Left renal pelvis (tissue), 4 donors: ENCODE measurements at regions not wholly inside any gene's neighbourhood (a gene's known extent, or its start where the extent isn't known, plus 50 kb on each side); places are given as distances from the start of the nearest gene placed in this dataset.

Source experiments
- DNase-seq, 4 donors: peaks; one replicate each; pipeline ENCODE4 v3.0.0-alpha.2; 2013; ENCODE audit warnings: low read depth in 4 of 4, low spot score in 3 of 4

DNA sequence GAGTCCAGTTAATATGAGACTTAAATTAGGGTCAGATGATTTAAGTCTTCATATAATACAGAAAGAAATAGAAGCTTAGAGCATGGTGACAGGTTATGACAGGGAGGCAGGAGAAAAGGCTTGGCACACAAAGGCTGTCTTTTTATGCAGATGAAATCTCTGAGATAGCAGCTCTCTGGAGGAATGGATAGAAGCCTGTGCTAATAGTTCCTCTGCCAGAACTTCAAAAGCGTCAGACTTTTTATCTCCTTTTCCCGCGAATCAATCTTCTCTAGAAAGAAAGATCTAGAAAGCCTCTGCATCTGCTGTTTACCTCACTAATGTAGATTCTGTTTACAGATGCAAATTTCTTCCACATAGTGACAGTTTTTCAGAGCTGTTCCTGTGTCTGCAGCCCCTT is 1106.2 kb downstream of the XPNPEP1 start:
- DNase-seq, result no peak

DNA sequence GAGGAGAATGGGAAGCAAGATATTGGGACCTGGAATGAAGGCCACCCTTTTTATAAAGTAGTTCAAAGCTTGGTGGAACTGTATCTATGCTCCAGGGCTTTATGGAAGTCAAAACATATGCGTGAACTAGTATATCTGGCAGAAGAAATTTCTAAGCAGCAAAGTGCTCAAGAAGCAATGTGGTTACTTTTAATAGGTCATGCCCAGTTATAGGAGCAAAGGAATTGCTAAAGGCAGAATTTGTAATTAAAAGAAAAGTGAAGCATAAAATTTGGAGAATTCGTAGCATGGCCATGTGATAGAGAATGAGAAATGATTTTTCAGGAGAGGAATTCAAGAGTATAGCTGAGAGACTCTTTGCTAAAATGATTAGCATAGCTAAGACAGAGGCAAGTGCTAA is 1110.4 kb downstream of the XPNPEP1 start:
- no peak for DNase-seq

DNA sequence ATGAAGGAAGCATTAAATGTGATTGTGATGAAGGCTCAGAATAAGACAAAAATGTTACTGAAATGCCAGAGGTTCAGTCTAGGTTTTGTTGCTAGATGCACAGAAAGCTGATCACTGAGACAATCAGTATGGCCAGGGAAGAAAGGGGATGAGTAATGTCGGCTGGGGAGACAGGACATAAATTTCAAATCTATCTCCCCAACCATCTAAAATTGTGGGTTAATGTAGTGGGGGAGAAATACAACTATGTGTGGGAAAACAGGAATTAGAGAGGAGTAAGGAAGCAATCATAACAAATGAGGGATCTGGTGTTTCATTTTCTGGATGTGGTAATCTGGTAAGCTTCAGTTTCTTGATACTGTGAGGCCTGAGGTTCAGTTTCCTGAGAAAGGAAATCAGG is 1111.0 kb downstream of the XPNPEP1 start:
- no peak for DNase-seq

DNA sequence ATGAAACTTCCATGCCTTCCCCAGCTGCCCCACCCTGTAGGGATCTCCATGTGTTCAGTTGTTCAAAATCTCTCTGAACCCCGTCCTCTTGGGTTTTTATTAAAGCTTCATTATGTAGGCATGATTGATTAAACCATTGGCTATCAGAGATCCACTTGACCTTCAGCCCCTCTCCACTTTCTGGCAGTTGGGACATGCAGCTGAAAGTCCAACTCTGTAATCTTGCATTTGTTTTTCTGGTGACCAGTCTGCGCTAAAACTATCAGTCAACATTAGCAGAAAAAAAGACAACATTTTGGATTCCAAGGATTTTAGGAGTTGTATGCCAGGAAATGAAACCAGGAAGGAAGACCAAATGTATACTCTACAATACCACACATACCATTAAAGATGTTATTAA is 1115.1 kb downstream of the XPNPEP1 start:
- DNase-seq, result no peak

DNA sequence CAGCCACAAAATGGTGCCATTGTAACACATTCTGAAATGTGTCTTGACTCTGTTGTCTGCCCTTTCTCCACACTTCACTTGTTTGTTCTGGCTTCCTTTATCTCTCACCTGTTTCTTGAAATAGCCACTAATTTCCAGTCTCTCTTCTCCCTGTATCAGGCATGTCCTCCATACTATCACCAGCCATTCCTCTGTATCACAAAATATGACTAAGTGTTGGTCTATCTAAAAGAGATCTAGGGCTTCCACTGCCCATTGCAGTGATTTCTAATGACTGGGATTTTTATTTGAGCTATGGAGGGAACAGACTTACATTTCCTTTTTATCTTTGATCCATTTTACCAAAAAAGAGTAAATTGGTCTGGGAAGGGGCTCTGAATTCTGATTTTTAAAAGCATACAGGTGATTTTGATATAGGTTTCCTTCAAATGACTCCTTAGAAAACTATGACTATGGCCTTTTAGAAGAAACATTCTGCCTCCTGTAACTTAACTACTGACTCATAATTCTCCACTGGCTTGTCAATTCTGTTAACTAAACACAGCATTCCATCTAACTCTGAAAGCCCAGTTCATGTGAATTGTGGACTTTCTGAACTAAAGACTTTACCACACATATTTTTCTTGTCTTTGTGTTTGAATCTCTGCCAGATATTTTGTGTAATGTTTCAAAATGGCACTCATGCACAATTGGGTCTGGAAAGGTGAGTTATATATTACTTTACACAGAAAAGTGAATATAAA is 1121.4 kb downstream of the XPNPEP1 start:
- DNase-seq, result no peak

DNA sequence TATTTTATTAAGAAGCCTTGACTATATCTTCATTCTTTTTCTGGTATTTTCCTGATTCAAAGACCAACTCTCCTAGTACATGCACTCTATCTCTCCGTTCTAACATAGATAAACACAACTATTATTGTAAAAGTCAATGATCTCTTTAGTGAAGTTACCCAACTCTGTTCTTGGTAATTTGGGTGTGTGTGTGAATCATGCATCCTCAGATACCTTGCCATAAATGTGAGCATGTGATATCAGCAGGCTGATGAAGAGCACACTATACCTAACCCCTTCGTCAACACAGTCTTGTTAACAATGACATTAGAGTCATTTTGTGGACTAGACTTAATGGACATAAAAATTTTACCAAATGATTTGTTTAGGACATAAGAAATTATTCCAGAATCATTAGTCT is 1122.1 kb downstream of the XPNPEP1 start:
- DNase-seq, result no peak

DNA sequence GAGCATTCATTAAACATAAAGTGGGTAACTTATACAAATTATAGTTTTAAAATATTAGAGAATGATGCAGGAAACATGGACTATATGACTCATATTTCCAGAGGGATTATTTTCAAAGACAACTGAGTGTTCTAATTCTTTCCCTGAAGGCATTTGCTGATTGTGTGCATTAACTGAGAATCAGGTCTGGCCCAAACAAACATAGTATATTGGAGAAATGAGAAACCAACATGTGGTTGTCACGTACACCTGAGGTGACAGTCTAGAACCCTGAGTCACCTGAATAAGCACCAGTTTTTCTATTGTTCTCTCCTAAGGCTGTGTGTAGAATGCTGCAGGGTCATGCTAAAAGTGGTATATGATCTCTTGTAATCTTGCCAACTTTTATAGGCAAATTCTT is 1125.7 kb downstream of the XPNPEP1 start:
- DNase-seq, result no peak

DNA sequence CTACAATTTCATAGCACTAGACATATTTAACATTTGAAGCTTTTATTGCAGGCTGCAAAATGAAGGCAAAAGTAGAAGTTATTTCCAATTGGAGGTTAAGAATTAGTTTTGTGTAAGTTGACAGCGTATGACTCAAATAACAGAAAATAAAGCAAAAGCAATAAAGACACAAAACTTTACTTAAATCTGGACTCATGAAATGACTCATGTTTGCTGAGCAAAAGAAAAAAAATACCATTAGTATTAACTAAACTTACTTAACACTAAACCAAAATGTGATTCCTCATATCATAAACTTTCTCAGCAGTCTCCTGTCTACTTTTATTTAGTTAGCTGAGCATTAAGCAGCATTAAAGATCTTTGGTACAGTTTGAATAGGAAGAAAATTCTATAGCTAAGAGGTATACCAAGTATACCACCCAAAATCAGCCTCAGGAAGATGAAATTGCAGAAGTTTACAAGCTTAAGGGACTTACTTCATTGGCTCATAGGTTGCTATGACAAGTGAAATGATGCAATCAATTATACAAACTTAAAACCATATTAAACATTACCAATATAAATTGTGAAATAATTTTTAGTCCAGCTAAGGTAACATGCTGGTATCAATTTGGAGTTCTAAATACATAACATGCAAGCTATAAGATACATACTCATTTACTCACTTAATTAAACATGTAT is 1131.4 kb downstream of the XPNPEP1 start:
- no peak for DNase-seq

DNA sequence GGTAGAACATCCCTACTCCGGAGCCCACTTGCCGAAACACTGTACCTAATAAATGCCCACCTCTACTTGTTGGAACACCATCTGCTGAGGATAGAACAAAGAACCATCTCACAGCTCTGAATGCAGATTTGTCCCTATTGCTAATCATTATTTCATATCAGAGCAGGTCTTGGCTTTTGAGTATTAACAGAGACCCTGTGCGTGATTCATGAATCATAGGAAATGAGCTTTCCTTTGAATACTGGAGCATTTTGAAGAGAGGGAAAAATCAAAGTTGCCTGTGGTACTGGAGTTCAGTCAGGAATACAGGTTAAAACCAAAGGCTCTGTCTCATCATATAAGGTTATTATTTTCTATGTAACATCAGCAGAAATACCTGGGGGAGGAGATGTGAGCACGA is 1132.3 kb downstream of the XPNPEP1 start:
- no peak for DNase-seq

DNA sequence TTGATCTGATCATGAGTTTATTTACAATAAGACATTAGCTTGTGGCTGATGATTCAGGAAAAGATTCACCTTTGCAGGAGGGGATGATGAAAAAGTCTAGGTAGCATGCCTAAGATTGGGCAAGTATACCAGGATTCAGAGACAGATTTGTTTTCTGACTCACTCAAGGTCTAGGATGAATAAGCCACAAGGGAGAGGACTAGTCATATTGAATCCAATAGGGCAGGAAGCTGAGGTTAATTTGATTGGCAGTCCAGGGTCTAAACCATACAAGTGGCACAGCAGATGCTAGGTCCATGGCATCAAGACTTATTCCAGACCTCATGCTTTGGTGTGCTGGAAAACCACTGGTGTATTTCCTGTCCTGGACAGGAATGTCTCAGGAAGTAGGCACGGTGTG is 1133.4 kb downstream of the XPNPEP1 start:
- DNase-seq, result no peak

DNA sequence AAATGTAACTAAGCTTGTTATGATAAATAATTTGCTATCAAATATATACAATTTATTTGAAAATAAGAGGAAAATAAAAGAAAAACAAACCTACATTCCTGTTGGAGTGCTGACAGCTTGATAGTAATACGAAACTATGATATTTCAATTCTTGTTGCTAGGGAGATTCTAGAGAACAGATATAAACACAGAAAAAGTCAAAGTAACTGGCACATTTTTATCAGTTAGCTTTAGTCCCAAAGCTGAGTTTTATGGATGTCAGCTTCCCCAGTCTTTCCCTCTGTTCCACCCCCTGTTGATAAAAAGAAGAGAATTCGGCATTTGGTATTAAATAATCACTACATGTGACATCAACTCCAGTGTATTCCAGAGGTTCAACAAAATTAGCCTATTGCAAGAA is 1134.0 kb downstream of the XPNPEP1 start:
- DNase-seq, result no peak

DNA sequence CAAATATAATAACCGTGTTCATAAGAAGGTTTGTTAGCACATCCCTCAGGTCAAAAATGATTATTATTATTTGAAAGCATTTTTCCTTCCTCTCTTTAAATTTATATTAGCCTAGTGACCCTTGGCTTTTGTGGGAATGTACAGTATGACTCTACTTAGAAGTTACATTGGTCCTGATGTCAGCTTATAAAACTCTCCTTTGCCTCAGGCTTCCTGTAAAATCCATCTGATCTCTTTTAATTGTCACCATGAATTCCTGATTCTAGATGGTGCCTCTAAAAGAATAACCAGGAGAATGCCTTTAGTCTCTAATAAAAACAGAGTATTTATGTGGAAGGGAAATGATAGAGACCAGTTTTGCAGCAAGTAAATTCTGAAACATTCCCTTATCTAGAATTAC is 1134.4 kb downstream of the XPNPEP1 start:
- DNase-seq, result no peak

DNA sequence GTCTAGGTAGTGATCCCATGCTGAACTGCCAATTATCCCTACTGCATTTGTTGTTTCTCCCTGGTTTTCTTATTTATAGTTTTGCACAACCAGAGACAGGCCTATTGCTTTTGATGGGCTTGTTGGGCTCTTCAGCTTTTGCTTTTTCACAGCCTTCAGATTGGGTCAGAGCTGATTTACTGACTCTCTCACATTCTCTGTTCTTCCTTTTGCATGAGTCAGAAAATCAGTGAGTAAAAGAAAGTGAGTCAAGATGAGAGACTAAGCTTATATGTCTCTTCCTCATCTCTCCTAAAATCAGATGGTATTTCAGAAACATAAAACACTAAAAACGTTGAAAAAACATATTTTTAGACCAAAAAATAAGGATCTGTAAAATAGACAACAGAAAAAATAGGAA is 1135.4 kb downstream of the XPNPEP1 start:
- no peak for DNase-seq

DNA sequence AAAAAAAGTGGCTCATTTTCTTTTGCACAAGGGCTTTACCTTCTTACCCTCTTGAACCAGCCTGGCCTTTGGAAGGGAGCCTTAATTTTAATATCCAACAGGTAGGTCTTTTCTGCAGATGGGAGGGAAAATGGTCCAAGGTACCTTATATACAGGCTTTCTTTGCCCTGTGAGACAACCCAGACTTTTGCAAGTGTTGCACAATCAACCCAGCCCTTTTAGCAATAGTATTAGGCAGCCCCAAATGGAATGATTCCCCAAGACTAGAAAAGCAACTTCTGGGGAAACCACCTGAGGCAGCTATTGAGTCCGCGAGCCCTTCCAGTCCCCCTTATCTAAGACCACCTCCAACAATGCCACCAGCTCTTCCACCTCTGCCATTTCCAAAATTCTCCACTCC is 1138.3 kb downstream of the XPNPEP1 start:
- no peak for DNase-seq

DNA sequence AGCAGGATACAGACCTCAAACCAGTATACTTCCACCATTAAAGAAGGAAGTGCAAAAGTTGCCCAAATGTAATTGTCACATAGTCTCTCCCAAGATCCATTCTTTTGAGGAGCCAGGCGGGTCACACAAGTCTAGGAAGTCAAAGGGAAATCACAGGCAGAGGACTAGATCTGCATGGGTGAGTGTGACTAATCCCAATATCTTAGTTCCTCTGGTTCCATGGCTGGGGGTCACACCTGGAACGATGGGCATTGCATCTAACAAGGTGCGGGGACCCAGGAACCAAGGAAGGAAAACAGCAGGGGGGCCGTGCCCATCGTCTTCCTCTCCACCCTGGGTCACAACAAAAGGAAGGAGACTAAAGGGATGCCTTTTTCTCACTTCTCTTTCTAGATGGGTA is 1138.8 kb downstream of the XPNPEP1 start:
- no peak for DNase-seq

DNA sequence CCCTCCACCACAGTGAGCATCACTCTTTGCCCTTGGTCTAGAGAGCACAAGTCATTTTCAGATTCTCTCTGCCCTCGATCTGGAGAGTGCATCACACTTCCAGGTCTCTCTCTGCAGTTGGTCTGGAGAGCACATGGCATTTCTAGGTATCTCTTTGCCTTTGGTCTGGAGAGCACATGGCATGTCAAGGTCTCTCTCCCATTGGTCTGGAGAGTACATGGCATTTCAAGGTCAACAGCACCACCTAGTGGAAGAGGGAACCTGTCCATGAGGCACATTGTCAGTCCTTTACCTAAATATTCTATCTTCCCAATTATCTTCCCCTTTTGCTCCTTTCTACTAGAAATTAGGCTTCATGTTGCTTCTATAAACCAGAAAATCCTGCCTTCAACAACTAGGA is 1139.4 kb downstream of the XPNPEP1 start:
- DNase-seq, result no peak

DNA sequence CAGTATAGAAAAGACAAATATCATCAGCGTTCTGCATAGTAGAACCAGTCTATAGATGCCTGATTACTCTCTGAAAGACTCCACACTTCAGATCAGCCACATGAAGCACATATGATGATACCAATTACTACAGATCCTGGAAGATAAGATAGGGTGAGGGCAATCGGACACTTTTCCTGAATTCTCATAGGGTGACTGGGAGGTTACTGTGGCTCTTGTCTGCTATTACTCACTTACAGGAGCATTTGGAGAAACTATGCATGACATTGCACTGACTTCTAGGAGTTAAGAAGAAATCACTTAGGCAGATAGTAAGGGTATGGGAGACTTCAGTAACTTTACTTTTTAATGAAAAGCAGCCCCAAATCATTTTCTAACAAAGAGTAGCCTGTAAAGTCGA is 1140.9 kb downstream of the XPNPEP1 start:
- no peak for DNase-seq

DNA sequence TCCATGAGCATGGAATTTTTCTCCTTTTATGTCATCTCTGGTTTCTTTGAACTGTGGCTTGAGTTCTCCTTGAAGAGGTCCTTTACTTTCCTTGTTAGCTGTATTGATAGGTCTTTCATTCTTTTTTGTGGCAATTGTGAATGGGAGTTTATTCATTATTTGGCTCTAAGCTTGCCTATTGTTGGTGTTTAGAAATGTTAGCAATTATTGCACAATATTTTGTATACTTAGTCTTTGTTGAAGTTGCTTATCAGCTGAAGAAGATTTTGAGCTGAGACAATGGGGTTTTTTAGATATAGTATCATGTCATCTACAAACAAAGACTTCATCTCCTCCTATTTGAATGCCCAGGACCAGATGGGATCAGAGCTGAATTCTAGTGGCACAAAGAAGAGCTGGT is 1143.8 kb downstream of the XPNPEP1 start:
- DNase-seq, result no peak

DNA sequence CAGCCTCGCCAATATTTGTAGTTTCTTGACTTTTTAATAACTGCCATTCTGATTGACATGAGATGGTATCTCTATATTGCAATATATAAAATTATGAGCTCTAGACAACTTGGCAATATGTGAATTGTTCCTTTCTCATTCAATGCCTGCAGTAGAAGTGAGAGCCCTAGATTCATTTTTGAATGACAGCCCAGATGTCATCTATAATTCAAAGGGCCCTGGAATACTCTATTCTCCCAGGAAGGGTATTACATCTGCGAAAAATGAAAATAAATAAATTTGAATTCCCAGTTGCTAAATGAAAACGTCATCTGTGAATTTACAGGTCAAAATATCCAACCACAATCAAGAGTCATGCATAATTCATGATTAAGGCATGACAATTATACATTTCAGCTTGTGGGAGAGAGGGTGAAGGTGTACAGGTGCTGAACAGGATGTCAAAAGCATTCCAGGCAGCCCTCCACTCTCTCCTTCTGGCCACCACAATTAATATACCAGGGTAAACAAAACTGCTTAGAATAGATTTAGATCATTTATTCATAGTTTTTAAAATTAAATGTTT is 1147.3 kb downstream of the XPNPEP1 start:
- no peak for DNase-seq

DNA sequence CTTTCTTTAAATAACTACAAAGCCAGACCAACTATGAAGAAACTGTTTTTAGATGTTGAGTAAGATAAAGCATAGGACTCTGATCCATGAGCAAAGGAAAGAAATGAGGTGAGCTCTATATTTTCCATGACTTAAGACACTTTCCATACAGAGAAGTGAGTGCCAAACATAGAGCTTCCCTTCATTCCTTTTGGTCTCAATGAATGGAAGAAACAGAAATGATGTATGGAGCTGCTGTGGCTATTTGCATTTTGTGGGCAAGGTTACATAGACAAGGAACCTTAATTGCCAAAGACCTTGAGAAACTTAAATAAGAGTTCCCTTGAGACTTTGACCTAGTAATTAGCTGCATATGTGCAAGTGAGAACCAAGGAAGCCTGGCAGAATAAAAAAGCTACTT is 1152.2 kb downstream of the XPNPEP1 start:
- no peak for DNase-seq

DNA sequence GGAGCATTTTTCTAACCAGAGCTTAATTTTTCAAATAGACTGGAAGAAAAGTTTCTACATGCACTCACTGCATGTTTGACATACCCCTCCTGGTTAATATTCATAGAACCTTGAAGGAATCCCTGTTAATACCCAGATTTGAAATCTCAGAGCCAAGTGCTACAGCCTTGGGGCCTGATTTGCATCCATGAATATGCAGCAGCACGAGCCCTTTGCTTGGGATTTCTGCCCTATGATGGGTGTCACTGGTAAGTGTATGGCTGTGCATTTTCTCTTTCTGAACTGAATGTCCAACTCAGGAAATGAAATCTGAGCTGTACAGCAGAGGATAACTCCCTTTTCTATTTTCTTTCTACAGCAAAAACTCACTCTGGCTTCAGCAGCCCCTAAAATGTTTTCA is 1157.5 kb downstream of the XPNPEP1 start:
- no peak for DNase-seq

DNA sequence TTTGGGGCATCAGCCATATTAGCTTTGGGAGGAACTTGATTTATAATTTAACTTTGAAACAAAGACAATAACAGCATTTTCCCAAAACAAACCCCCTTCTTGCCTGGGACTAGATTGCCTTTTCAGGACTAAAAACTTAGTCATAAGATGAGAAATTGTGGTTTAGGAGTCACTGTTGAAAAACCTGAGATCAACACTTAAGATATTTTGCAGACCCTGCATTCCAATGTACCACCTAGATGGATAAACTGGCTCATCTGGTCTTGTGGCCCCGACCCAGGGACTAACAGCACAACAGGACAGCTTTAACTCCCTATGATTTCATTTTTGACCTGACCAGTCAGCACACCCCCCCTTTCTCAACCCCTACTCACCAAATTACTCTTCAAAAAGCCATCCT is 1165.4 kb downstream of the XPNPEP1 start:
- DNase-seq, result no peak
